Neural progenitor cell (in vitro differentiated cells): ENCODE measurements at regions not wholly inside any gene's neighbourhood (a gene's known extent, or its start where the extent isn't known, plus 50 kb on each side); places are given as distances from the start of the nearest gene placed in this dataset.
A peak's percentile ranks its signal among the peaks of the same experiment; 100 is the strongest.

ENCODE experiments used
- DNase-seq: peaks from one replicate; pipeline ENCODE4 v3.0.0-alpha.2; 2016; ENCODE audit warnings: low spot score
- H2AFZ ChIP-seq: fragments of 200-600 bp; sonication (generic); replicated peaks from 2 replicates; pipeline ENCODE4 v1.6.1; 2016; ENCODE audit warnings: antibody characterized with exemption
- H3F3A ChIP-seq: fragments of 200-600 bp; sonication (generic); 2 replicates; pipeline ENCODE4 v1.6.1; 2016; ENCODE audit warnings: antibody characterized with exemption, low read depth
- H3K27ac ChIP-seq: fragments of 200-600 bp; sonication (generic); 2 replicates; pipeline ENCODE4 v1.5.1; 2016; ENCODE audit warnings: mild to moderate bottlenecking
- H3K27me3 ChIP-seq: fragments of 200-600 bp; sonication (generic); 2 replicates; pipeline ENCODE4 v1.6.1; 2016; ENCODE audit warnings: mild to moderate bottlenecking, moderate library complexity
- H3K36me3 ChIP-seq: fragments of 200-600 bp; sonication (generic); 2 replicates; pipeline ENCODE4 v1.5.1; 2016
- H3K4me1 ChIP-seq: fragments of 200-600 bp; sonication (generic); 2 replicates; pipeline ENCODE4 v1.6.1; 2016; ENCODE audit warnings: mixed run types
- H3K4me2 ChIP-seq: fragments of 200-600 bp; sonication (generic); 2 replicates; pipeline ENCODE4 v1.6.1; 2016
- H3K4me3 ChIP-seq: fragments of 200-600 bp; sonication (generic); 2 replicates; pipeline ENCODE4 v1.5.1; 2016
- H3K79me2 ChIP-seq: fragments of 200-600 bp; sonication (generic); 2 replicates; pipeline ENCODE4 v1.6.1; 2016; ENCODE audit warnings: low read depth
- H3K9ac ChIP-seq: fragments of 200-600 bp; sonication (generic); 2 replicates; pipeline ENCODE4 v1.6.1; 2016
- H3K9me3 ChIP-seq: fragments of 200-600 bp; sonication (generic); 2 replicates; pipeline ENCODE4 v1.5.1; 2016; ENCODE audit warnings: low read depth
- H4K20me1 ChIP-seq: fragments of 200-600 bp; sonication (generic); 2 replicates; pipeline ENCODE4 v1.6.1; 2016; ENCODE audit warnings: low read depth
- H3K27ac Mint-ChIP-seq: 3 replicates; pipeline ENCODE4 v1.8.0; 2021; ENCODE audit warnings: mixed read lengths
- H3K27me3 Mint-ChIP-seq: 2 replicates; pipeline ENCODE4 v1.8.0; 2022; ENCODE audit warnings: low read depth, mild to moderate bottlenecking, inconsistent platforms, moderate library complexity, mixed read lengths; ENCODE audit not compliant: insufficient read depth
- H3K36me3 Mint-ChIP-seq: 3 replicates; pipeline ENCODE4 v1.8.0; 2021; ENCODE audit warnings: mixed read lengths
- H3K4me1 Mint-ChIP-seq: 3 replicates; pipeline ENCODE4 v1.8.0; 2021; ENCODE audit warnings: mixed read lengths
- H3K4me3 Mint-ChIP-seq: 3 replicates; pipeline ENCODE4 v1.8.0; 2021; ENCODE audit warnings: mild to moderate bottlenecking, moderate library complexity, mixed read lengths
- H3K9me3 Mint-ChIP-seq: 3 replicates; pipeline ENCODE4 v1.8.0; 2020; ENCODE audit warnings: mixed read lengths
- CTCF ChIP-seq: fragments of 200-600 bp; sonication (generic); IDR thresholded peaks from 2 replicates; pipeline ENCODE4 v1.5.1; 2017; ENCODE audit warnings: antibody characterized with exemption, mild to moderate bottlenecking
- EZH2 ChIP-seq: fragments of 200-600 bp; sonication (generic); IDR thresholded peaks from 2 replicates; pipeline ENCODE4 v1.6.1; 2017; ENCODE audit warnings: antibody characterized with exemption, mild to moderate bottlenecking, moderate library complexity
- EZH2phosphoT487 ChIP-seq: fragments of 200-600 bp; sonication (generic); IDR thresholded peaks from 2 replicates; pipeline ENCODE4 v1.6.1; 2017; ENCODE audit warnings: antibody characterized with exemption

GRCh38 chr9:86749161-86749893 is 198.0 kb downstream of the GAS1 start:
- Histone ChIP-seq H3F3A (no peaks in the 10 kb centered on the region), H3K27me3 (no peaks in the 10 kb centered on the region), H4K20me1 (no peaks in the 10 kb centered on the region), H3K9ac (no peak overlapping the region), H3K4me1 (no peaks in the 10 kb centered on the region), H3K4me3 (no peak overlapping the region), H3K4me2 (no peak overlapping the region), H3K36me3 (no peaks in the 10 kb centered on the region), H3K79me2 (no peaks in the 10 kb centered on the region), H3K27ac (no peak overlapping the region), H2AFZ (no peak overlapping the region), H3K9me3 (no peaks in the 10 kb centered on the region)
- H3K9me3 Mint-ChIP-seq: peaks cover 2% of the 10 kb centered on the region
- H3K27ac Mint-ChIP-seq: no peak overlapping the region
- no peaks in the 10 kb centered on the region for H3K4me1 Mint-ChIP-seq
- peaks cover 4% of the 10 kb centered on the region for H3K27me3 Mint-ChIP-seq
- H3K4me3 Mint-ChIP-seq: no peak overlapping the region
- no peak for DNase-seq
- no peak for TF ChIP-seq EZH2
- no peak for TF ChIP-seq CTCF
- TF ChIP-seq EZH2phosphoT487: no peak
- H3K36me3 Mint-ChIP-seq: no peaks in the 10 kb centered on the region

- Histone ChIP-seq H3K4me2 (no peak overlapping the region), H3K4me1 (no peaks in the 10 kb centered on the region), H3K36me3 (no peaks in the 10 kb centered on the region), H2AFZ (no peak overlapping the region), H3K4me3 (no peak overlapping the region), H4K20me1 (no peaks in the 10 kb centered on the region), H3K9ac (no peak overlapping the region), H3K79me2 (no peaks in the 10 kb centered on the region), H3K9me3 (no peaks in the 10 kb centered on the region), H3K27ac (no peak overlapping the region), H3K27me3 (no peaks in the 10 kb centered on the region), H3F3A (no peaks in the 10 kb centered on the region)
- Mint-ChIP-seq H3K36me3 (no peaks in the 10 kb centered on the region), H3K27ac (no peak overlapping the region), H3K4me1 (no peaks in the 10 kb centered on the region), H3K4me3 (no peak overlapping the region), H3K27me3 (peaks cover 6% of the 10 kb centered on the region), H3K9me3 (peaks cover 2% of the 10 kb centered on the region)
- TF ChIP-seq EZH2phosphoT487: no peak
- no peak for TF ChIP-seq CTCF
- TF ChIP-seq EZH2: no peak
- DNase-seq: no peak
Observed at GRCh38 chr9:86747711-86748110, 199.6 kb downstream of the GAS1 start.

GRCh38 chr9:86741311-86742208 is 205.7 kb downstream of the GAS1 start:
- peaks cover 8% of the 10 kb centered on the region for H3K4me1 Mint-ChIP-seq
- no peak overlapping the region for H3K27ac Mint-ChIP-seq
- Histone ChIP-seq H3K4me2 (no peak overlapping the region), H2AFZ (peak overlapping the region; percentile 17), H3K27me3 (no peaks in the 10 kb centered on the region), H3K9ac (no peak overlapping the region), H3F3A (no peaks in the 10 kb centered on the region), H3K9me3 (no peaks in the 10 kb centered on the region), H3K27ac (no peak overlapping the region), H3K79me2 (no peaks in the 10 kb centered on the region), H3K4me3 (no peak overlapping the region), H4K20me1 (no peaks in the 10 kb centered on the region), H3K36me3 (no peaks in the 10 kb centered on the region), H3K4me1 (no peaks in the 10 kb centered on the region)
- peaks cover 4% of the 10 kb centered on the region for H3K27me3 Mint-ChIP-seq
- H3K4me3 Mint-ChIP-seq: no peak overlapping the region
- DNase-seq: no peak
- TF ChIP-seq EZH2 (no peak), EZH2phosphoT487 (no peak), CTCF (no peak)
- peaks cover 2% of the 10 kb centered on the region for H3K9me3 Mint-ChIP-seq
- no peaks in the 10 kb centered on the region for H3K36me3 Mint-ChIP-seq
